NCI-H82 (cell line): ENCODE measurements at regions not wholly inside any gene's neighbourhood (a gene's known extent, or its start where the extent isn't known, plus 50 kb on each side); places are given as distances from the start of the nearest gene placed in this dataset.
"Not testable (repeated sequence)": the region's sequence is repeated elsewhere in the genome, so short reads cannot be mapped to it uniquely, and the experiment has no call there.

Experiments
- DNase-seq: peaks from one replicate; lab custom pipeline; 2025; lab: John Stamatoyannopoulos, UW

- DNase-seq: peak; percentile 47
These were observed 491.2 kb downstream of the SUCLG1 start for GRCh38 chr2:83967854-83968253.

- not testable (repeated sequence) for DNase-seq
These were observed 492.1 kb downstream of the SUCLG1 start for GRCh38 chr2:83966946-83967345.

GRCh38 chr2:83961512-83961911, 497.6 kb downstream of the SUCLG1 start:
- no peak for DNase-seq

DNA sequence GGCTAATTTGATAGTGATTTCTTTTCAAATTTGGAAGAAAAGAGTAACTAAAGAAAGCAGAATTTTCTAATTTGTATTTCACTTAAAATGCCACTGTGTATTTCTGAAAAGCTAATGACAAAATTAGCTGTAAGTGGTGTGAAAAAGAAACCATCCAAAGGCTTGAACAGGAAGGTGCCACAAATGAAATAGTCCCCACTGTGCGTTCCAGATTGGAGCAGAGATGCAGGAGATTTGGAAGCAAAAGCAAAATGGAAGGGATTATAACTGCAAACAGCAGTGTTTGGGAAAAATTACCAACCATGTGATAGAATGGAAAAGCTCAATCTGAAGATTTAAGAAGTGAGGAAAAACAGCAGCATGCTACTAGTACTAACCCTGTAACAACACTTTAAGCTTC, 498.7 kb downstream of the SUCLG1 start:
- no peak for DNase-seq

DNA sequence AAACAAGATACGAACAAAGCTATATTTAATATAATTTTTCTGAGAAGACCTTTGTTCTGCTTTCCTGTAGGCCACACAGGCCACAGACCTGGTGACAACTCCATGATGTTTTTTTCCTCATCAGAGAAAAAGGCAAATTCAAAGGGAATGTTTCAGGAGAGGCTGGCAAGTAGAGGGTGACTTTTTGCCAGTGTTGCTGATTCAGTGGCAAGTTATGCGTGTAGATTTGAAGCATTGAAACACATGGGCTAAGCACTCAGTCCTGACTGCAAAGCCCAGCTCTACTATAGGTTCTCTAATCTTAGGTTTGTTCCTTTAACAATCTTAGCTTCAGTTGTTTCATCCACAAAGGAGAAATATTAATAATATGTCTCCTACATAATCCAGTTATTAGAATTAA, 499.8 kb downstream of the SUCLG1 start:
- DNase-seq: no peak

DNA sequence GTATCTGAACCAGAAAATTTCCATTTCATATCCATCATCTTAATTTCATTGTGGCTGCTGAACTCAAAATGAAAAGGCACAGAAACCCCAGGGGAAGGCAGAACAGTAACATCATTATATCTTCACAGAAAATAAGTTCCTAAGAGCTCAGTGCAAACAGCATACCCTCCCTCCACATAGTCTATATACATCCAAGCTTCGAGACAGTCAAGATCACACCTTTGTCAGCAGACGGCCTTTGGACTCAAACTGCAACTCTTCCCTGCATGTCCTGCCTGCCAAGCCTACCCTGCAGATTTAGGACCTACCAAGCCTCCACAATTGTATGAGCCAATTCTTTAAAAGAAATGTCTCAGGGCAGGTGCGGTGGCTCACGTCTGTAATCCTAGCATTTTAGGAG, 502.1 kb downstream of the SUCLG1 start:
- DNase-seq: no peak

- DNase-seq: no peak
These were observed 505.4 kb downstream of the SUCLG1 start for GRCh38 chr2:83953697-83954096.

GRCh38 chr2:83951378-83951947, 507.6 kb downstream of the SUCLG1 start:
- no peak for DNase-seq

DNA sequence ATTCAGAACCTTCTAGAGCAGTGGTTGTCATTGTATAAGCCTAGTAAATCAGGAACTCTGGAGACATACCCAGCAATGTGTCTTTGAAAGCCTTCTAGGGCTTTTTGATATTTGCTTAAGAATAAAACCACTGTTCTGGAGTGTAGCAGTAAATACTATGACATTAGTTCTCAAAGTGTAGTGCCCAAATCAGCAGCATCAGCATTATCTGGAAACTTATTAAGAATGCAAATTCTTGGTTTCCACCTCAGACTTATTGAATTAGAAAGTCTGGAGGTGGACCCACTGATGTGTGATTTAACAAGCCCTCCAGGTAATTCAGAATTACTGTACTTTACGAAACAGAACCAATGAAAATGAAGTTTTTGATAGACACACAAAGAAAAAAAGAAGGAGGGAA, 509.7 kb downstream of the SUCLG1 start:
- no peak for DNase-seq

DNA sequence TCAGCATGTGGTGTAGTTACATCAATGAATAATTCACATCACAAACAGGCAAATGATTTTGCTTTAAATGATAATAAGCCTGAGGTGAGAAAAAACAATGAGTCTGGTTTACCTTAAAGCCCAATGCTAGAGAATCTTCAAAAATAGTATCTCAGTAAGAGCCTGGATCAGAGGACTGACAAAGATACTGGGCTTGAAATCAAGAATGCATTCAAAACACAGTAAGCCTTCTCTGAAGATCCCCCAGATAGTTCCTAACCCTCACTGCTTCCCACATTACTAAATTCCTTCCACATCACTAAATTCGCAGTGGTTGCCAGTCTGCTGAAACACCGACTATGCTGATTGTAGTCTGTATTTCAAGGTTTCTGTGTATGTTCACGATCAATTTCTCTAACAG, 514.9 kb downstream of the SUCLG1 start:
- DNase-seq: no peak

- no peak for DNase-seq
These were observed 515.8 kb downstream of the SUCLG1 start for GRCh38 chr2:83943265-83943664.

DNA sequence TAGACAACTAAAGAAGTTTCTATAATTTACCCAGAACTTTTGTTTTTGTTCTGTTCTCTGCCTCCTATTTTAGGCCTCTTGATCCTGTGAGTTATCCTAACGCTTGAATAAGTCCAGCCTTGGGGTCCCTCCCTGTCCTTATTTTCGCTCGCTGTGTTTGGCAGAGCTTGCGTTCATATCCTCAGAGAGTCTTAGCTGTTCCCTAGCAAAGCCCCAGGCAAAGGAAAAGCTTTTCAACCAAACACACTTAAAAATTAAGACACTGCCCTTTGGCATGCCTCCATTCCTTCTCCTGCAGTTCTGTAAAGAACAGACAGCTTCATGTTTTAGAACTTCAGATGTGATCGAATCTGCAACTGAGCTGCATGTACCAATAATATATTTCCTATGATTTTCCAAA, 517.2 kb downstream of the SUCLG1 start:
- no peak for DNase-seq

GRCh38 chr2:83933749-83934148, 525.3 kb downstream of the SUCLG1 start:
- no peak for DNase-seq

GRCh38 chr2:83923531-83923930, 535.5 kb downstream of the SUCLG1 start:
- peak; percentile 55 for DNase-seq

GRCh38 chr2:83916559-83916958, 542.5 kb downstream of the SUCLG1 start:
- DNase-seq: no peak

- DNase-seq: no peak
These were observed 543.7 kb downstream of the SUCLG1 start for GRCh38 chr2:83915381-83915780.

- no peak for DNase-seq
These were observed 550.3 kb downstream of the SUCLG1 start for GRCh38 chr2:83908750-83909149.

GRCh38 chr2:83901317-83901716, 557.8 kb downstream of the SUCLG1 start:
- DNase-seq: peak; percentile 75

- DNase-seq: no peak
These were observed 558.2 kb downstream of the SUCLG1 start for GRCh38 chr2:83900862-83901261.

- DNase-seq: no peak
These were observed 559.8 kb downstream of the SUCLG1 start for GRCh38 chr2:83899271-83899670.

DNA sequence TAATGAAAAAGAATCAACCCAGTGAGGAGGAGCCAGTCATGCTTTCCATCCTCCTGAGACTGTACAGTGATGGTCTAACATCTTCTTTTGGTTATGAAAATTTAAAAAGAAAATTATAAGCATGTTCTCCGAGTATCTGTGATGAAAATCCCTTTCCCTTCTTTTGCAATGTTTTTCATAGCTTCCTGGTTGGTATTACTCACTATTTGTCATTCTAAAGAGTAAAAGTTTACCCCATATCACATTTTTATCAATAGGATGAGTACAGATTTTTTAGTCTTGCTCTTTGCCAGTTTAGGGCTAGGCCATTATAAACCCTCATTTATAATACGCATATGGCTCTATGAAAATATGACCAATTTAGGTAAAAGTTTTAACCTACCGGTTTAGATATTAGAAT, 564.1 kb downstream of the SUCLG1 start:
- no peak for DNase-seq

GRCh38 chr2:83887757-83888156, 571.3 kb downstream of the SUCLG1 start:
- DNase-seq: no peak

GRCh38 chr2:83879127-83879526, 580.0 kb downstream of the SUCLG1 start:
- DNase-seq: no peak

DNA sequence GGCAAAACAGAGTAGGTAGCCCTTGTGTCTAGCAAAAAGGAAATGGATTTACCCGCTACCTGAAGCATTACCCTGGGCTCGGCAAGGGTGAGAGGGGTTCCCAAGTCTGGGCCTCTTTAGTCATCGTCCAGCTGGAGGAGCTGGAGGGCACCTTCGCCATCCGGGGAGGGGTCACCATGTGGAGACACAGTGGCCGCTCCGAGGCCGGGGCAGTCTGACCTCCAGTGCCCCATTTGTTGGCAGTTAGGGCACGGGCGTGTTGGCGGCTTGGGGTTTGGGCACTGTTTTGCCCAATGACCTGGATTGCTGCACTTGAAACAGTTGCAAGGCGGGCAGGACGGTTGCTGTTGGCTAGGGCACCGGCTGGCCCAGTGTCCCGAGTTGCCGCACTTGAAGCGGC, 581.8 kb downstream of the SUCLG1 start:
- not testable (repeated sequence) for DNase-seq
